ENCODE measurements at regions not wholly inside any gene's neighbourhood (a gene's known extent, or its start where the extent isn't known, plus 50 kb on each side); places are given as distances from the start of the nearest gene placed in this dataset.
"Not testable (repeated sequence)": the region's sequence is repeated elsewhere in the genome, so short reads cannot be mapped to it uniquely, and the experiment has no call there.

DNA sequence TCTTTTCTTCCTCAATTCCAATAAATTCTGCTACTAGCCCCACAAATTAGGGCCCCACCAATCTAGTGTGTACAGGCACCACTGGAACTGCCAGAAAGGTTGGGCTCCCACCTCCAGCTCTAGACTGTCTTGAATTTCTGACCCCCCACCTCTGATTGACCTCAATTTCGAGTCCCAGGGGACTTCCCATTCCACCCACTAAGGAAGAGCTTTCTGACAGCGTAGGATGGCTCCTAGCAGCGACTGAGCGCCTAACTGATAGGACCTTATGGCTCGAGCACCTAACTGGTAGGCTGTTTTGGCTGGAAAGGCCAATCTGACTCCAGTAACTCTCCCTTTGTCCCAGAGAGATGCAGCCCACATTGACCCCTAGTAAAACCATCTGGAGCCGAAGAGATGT lies 171.6 kb upstream of the ZNF184 start:
- no peak overlapping the region for H3K4me3 ChIP-seq (ENCODE audit: low read depth, low read length)
- DNase-seq (ENCODE audit: low read depth): no peak
- TF ChIP-seq, protein P1, sequence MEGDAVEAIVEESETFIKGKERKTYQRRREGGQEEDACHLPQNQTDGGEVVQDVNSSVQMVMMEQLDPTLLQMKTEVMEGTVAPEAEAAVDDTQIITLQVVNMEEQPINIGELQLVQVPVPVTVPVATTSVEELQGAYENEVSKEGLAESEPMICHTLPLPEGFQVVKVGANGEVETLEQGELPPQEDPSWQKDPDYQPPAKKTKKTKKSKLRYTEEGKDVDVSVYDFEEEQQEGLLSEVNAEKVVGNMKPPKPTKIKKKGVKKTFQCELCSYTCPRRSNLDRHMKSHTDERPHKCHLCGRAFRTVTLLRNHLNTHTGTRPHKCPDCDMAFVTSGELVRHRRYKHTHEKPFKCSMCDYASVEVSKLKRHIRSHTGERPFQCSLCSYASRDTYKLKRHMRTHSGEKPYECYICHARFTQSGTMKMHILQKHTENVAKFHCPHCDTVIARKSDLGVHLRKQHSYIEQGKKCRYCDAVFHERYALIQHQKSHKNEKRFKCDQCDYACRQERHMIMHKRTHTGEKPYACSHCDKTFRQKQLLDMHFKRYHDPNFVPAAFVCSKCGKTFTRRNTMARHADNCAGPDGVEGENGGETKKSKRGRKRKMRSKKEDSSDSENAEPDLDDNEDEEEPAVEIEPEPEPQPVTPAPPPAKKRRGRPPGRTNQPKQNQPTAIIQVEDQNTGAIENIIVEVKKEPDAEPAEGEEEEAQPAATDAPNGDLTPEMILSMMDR (IDR thresholded peaks at IDR 0.05; ENCODE audit: control insufficient read depth, extremely low read depth, insufficient read depth): no peak

DNA sequence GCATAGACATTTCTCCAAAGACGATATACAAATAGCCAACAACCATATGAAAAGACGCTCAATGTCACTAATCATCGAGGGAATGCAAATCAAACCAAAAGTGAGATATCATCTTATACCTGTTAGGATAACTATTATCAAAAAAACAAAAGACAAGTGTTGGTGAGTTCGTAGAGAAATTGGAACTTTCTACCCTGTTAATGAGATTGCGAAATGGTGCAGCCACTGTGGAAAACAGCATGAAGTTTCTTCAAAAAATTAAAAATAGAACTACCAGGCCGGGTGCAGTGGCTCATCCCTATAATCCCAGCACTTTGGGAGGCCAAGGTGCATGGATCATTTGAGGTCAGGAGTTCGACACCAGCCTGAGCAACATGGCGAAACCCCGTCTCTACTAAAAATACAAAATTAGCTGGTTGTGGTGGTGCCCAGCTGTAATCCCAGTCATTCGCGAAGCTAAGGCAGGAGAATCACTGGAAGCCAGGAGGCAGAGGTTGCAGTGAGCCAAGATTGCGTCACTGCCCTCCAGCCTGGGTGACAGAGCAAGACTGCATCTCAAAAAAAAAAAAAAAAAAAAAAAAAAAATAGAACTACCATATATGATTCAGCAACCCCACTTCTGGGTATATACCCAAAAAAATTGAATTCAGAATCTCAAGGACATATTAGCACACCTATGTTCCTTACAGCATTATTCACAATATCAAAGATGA lies 170.0 kb upstream of the ZNF184 start:
- no peak overlapping the region for H3K4me3 ChIP-seq (ENCODE audit: low read depth, low read length)
- DNase-seq (ENCODE audit: low read depth): no peak
- TF ChIP-seq, protein P1 (IDR thresholded peaks at IDR 0.05; ENCODE audit: control insufficient read depth, extremely low read depth, insufficient read depth): no peak

DNA sequence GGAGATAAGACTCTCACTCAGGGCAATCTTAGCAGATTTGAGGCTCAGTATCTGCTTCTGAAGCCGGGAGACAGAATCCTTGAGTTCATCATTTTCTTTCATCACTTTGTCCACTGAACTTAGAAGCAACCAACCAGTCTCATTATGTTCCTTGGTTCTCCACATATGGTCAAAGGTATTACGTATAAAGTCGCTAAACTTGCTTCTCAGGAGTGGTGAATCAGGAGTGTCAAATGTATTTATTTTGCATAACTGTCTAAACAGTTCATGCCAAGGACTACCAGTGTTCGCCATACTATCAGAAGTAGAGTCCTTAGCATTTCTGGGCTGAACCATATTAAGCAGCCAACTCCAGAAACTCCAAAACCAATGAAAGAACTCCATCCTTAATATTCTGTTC lies 163.0 kb upstream of the ZNF184 start:
- not testable (repeated sequence) for DNase-seq (ENCODE audit: low read depth); H3K4me3 ChIP-seq (ENCODE audit: low read depth, low read length)

DNA sequence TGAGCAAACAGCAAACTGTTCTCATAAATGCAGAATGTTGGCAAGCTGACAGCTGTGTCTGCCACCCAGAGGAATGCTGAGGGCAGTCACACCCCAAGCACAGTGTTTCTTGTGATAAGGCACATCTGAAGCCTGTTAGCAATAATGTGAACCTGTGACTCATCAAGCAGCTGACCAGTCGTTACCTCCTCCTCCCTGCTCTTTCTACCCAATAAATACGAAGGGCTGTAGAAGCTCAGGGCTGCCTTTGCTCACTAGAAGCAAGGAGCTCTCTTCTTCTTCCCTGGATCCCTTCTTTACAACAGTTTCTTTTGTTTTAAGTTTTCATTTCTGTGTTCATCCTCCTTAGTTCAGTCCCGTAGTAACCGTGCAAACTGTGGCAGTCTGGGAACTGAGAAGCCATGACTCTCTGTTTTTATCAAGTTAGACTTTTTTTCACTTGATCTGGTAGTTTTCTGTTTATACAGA lies 160.3 kb upstream of the ZNF184 start:
- not testable (repeated sequence) for H3K4me3 ChIP-seq (ENCODE audit: low read depth, low read length); DNase-seq (ENCODE audit: low read depth)

DNA sequence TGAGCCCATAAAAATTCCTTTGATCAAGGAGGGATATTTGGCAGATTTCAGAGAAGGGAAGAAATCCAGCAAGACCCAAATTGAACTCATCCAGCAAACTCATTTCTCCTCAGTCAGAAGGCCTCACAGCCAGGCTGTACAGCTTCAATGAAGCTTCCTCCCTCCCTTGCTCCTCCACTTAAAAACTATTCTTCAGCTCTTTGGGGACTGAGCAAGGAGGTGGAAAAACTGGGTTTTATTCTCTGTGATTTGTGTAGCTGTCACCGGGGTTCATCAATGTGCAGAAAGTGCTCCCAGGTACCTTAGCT lies 158.7 kb upstream of the ZNF184 start:
- no peak for DNase-seq (ENCODE audit: low read depth)
- TF ChIP-seq, protein P1 (IDR thresholded peaks at IDR 0.05; ENCODE audit: control insufficient read depth, extremely low read depth, insufficient read depth): no peak
- H3K4me3 ChIP-seq (ENCODE audit: low read depth, low read length): peak overlapping the region; percentile 57; the same call in 1 of the 2 replicates

DNA sequence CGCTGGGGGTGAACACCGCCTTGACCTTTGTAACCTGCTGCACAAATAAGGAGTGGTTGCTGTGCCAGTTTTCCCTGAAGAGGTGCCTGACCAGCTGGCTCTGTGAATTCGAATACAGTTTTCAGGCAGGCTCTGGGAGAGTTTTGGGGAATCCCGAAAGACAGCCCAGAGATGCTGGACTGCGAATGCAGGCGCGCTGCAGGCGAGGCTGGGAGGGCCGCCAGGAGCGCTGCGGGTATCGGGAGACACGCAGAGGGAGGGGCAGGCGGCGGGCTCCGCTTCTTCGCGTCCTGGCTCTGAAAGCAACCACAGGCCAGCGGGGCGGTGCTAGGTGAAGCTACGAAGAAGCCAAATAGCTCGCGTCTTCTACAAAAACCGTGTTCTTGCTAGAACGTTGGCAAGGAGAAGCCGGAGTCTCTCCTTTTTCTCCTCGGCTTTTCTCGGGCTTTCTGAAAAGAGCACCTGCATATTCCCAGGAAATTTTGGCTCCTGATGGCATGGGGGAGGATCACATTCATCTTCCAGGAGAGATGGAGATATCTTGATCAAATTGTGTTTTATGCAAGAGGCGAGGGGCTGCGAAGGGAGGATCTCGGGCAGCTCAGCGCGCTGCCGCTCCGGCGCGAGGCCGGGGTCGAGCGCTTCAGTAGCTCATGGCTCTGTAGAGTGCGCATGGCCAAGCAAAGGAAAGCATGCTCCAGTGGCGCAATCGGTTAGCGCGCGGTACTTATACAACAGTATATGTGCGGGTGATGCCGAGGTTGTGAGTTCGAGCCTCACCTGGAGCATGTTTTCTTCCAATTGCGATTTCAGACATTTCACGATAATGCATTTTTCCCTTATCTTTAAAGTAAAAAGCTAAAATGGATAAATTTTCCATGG lies 158.1 kb upstream of the ZNF184 start:
- TF ChIP-seq, protein P1 (IDR thresholded peaks at IDR 0.05; ENCODE audit: control insufficient read depth, extremely low read depth, insufficient read depth): 0 out of 2 replicates have a peak, but pooled peaks have one; percentile 12
- DNase-seq (ENCODE audit: low read depth): no peak
- peak overlapping the region; percentile 57 for H3K4me3 ChIP-seq (ENCODE audit: low read depth, low read length)

DNA sequence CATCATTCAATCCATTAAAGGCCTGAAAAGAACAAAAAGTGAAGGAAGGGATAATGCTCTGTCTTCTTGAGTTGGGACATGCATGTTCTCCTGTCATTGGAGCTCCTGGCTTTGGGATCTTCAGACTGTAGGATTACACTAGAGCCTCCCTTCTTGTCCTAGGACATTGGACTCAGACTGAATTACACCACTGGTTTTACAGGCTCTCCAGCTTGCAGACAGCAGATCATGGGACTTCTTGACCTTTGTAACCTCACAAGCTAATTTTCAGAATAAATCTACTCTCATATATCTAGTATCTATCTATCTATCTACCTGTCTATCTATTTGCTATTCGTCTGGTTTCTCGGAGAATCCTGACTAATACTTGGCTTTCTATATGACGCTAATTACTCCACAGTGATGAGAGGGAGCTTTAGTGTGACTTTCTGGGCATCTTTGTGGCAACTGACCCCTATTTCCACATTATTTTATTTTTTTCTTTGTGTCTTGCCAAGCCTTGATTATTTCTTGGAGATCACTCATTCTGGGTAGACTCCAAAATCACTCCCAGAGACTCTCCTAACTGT lies 151.9 kb upstream of the ZNF184 start:
- TF ChIP-seq, protein P1 (IDR thresholded peaks at IDR 0.05; ENCODE audit: control insufficient read depth, extremely low read depth, insufficient read depth): no peak
- DNase-seq (ENCODE audit: low read depth): no peak
- H3K4me3 ChIP-seq (ENCODE audit: low read depth, low read length): no peak overlapping the region
